Glutamatergic neuron (in vitro differentiated cells): ENCODE measurements at regions not wholly inside any gene's neighbourhood (a gene's known extent, or its start where the extent isn't known, plus 50 kb on each side); places are given as distances from the start of the nearest gene placed in this dataset.

Experiments
- DNase-seq: peaks from one replicate; pipeline ENCODE4 v3.0.0; 2022
- H3K27ac Mint-ChIP-seq: one replicate; pipeline ENCODE4 v1.8.0; 2020; ENCODE audit warnings: mild to moderate bottlenecking, mixed read lengths, inconsistent platforms; ENCODE audit not compliant: unreplicated experiment
- H3K27me3 Mint-ChIP-seq: one replicate; pipeline ENCODE4 v1.8.0; 2020; ENCODE audit warnings: mild to moderate bottlenecking, moderate library complexity, mixed read lengths, inconsistent platforms; ENCODE audit not compliant: unreplicated experiment
- H3K36me3 Mint-ChIP-seq: one replicate; pipeline ENCODE4 v1.8.0; 2020; ENCODE audit warnings: mild to moderate bottlenecking, mixed read lengths, inconsistent platforms; ENCODE audit not compliant: unreplicated experiment
- H3K4me1 Mint-ChIP-seq: one replicate; pipeline ENCODE4 v1.8.0; 2020; ENCODE audit warnings: mild to moderate bottlenecking, low read depth, mixed read lengths, inconsistent platforms; ENCODE audit not compliant: unreplicated experiment
- H3K4me3 Mint-ChIP-seq: one replicate; pipeline ENCODE4 v1.8.0; 2020; ENCODE audit warnings: mild to moderate bottlenecking, mixed read lengths, inconsistent platforms; ENCODE audit not compliant: unreplicated experiment
- H3K9me3 Mint-ChIP-seq: one replicate; pipeline ENCODE4 v1.8.0; 2020; ENCODE audit warnings: mild to moderate bottlenecking, moderate library complexity, mixed read lengths, inconsistent platforms; ENCODE audit not compliant: unreplicated experiment
- CTCF ChIP-seq: fragments of 200-600 bp; sonication (generic); IDR thresholded peaks from one replicate; pipeline ENCODE4 v1.5.0; 2021; ENCODE audit not compliant: partially characterized antibody, unreplicated experiment

- peaks cover 7% of the 10 kb centered on the region for H3K9me3 Mint-ChIP-seq
- H3K4me1 Mint-ChIP-seq, result no peaks in the 10 kb centered on the region
- no peak overlapping the region for H3K4me3 Mint-ChIP-seq
- no peaks in the 10 kb centered on the region for H3K27me3 Mint-ChIP-seq
- no peak overlapping the region for H3K27ac Mint-ChIP-seq
- no peaks in the 10 kb centered on the region for H3K36me3 Mint-ChIP-seq
- no peak for DNase-seq
- TF ChIP-seq CTCF, result no peak
Measured at GRCh38 chr5:82605441-82605973, 327.4 kb upstream of the RPS23 start.

- Mint-ChIP-seq H3K4me3 (no peak overlapping the region), H3K4me1 (no peaks in the 10 kb centered on the region), H3K36me3 (no peaks in the 10 kb centered on the region), H3K9me3 (peaks cover 5% of the 10 kb centered on the region), H3K27ac (no peak overlapping the region), H3K27me3 (no peaks in the 10 kb centered on the region)
- no peak for DNase-seq
- TF ChIP-seq CTCF, result no peak
Measured at GRCh38 chr5:82603033-82603987, 325.2 kb upstream of the RPS23 start.

- peaks cover 5% of the 10 kb centered on the region for H3K9me3 Mint-ChIP-seq
- TF ChIP-seq CTCF, result no peak
- H3K36me3 Mint-ChIP-seq, result no peaks in the 10 kb centered on the region
- H3K27ac Mint-ChIP-seq, result no peak overlapping the region
- H3K27me3 Mint-ChIP-seq, result no peaks in the 10 kb centered on the region
- DNase-seq, result no peak
- no peak overlapping the region for H3K4me3 Mint-ChIP-seq
- no peaks in the 10 kb centered on the region for H3K4me1 Mint-ChIP-seq
Measured at GRCh38 chr5:82601861-82602260, 323.7 kb upstream of the RPS23 start.

DNA sequence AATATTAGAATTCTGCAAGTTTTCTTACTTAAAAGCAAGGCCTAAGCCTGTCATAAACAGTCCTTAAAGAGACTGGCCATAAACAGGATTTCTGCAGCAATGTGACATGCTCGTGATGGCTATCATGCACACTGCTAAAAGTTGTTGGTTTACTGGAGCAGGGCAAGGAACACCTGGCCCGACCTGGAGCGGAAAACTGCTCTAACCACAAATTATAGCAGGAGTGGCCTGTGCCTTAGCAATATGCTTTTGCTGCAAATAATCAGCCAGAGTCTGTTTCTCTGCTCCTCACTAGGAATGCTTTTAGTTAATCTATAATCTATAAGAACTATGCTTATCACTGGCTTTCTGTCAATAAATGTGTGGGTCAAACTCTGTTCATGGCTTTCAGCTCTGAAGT is 322.9 kb upstream of the RPS23 start:
- DNase-seq, result no peak
- Mint-ChIP-seq H3K4me3 (no peak overlapping the region), H3K4me1 (no peaks in the 10 kb centered on the region), H3K27ac (no peak overlapping the region), H3K36me3 (no peaks in the 10 kb centered on the region), H3K9me3 (peaks cover 2% of the 10 kb centered on the region), H3K27me3 (no peaks in the 10 kb centered on the region)
- no peak for TF ChIP-seq CTCF

DNA sequence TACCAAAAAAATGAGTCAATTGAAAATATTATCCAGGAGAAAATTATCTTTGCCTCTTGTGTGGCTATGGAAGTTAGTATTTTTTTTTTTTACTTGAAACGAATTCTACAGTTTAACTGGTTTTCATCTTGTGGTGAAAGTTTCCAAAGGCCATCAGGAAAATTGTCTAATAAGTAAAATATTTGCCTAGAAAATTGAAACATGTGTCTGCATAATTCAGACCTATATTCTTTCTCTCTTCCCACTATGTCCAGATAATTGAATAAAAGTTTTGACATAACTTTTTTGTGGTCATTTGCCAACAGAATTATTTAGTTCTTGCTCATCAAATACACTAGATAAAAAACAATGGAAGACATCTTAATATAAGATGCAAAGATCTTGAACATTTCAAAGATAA is 321.5 kb upstream of the RPS23 start:
- no peak for TF ChIP-seq CTCF
- Mint-ChIP-seq H3K36me3 (no peaks in the 10 kb centered on the region), H3K27ac (no peak overlapping the region), H3K27me3 (no peaks in the 10 kb centered on the region), H3K4me3 (no peak overlapping the region), H3K9me3 (no peaks in the 10 kb centered on the region), H3K4me1 (no peaks in the 10 kb centered on the region)
- no peak for DNase-seq
